HFF-Myc (cell line): ENCODE measurements at regions not wholly inside any gene's neighbourhood (a gene's known extent, or its start where the extent isn't known, plus 50 kb on each side); places are given as distances from the start of the nearest gene placed in this dataset.

ENCODE experiments used
- DNase-seq: peaks from one replicate; pipeline ENCODE4 v3.0.0-alpha.2; 2011; ENCODE audit warnings: low read depth; ENCODE audit errors: extremely low read depth
- H3K4me3 ChIP-seq: replicated peaks from 2 replicates; pipeline ENCODE4 v1.5.1; 2011; ENCODE audit warnings: low read depth, mild to moderate bottlenecking, control low read depth, low read length
- TF ChIP-seq, protein P1 (sequence below): IDR thresholded peaks from 2 replicates; pipeline ENCODE4 v1.5.1; 2012; ENCODE audit warnings: mild to moderate bottlenecking, low read depth, low read length, control low read depth; ENCODE audit errors: missing control alignments

DNA sequence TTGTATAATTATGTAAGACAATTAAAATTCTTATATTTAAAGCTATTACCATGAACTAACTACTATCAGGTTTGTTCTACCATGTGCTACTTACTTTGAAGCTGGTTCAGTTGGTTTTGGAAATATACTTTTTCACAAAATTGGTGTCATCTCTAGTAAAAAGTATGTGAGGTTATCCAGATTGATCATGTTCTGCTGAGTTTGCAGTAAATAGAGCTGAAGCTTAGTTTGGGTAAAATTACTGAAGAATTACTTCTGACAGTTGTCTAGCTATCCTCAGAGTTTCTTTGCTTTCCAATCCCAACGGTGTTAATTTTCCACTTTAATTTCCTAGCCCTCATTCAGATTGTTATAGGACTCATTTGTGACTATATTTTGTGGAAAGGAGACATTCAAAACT lies 184.2 kb downstream of the FAT4 start:
- H3K4me3 ChIP-seq, result no peak overlapping the region
- DNase-seq, result no peak
- TF ChIP-seq, protein P1, sequence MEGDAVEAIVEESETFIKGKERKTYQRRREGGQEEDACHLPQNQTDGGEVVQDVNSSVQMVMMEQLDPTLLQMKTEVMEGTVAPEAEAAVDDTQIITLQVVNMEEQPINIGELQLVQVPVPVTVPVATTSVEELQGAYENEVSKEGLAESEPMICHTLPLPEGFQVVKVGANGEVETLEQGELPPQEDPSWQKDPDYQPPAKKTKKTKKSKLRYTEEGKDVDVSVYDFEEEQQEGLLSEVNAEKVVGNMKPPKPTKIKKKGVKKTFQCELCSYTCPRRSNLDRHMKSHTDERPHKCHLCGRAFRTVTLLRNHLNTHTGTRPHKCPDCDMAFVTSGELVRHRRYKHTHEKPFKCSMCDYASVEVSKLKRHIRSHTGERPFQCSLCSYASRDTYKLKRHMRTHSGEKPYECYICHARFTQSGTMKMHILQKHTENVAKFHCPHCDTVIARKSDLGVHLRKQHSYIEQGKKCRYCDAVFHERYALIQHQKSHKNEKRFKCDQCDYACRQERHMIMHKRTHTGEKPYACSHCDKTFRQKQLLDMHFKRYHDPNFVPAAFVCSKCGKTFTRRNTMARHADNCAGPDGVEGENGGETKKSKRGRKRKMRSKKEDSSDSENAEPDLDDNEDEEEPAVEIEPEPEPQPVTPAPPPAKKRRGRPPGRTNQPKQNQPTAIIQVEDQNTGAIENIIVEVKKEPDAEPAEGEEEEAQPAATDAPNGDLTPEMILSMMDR, result no peak

DNA sequence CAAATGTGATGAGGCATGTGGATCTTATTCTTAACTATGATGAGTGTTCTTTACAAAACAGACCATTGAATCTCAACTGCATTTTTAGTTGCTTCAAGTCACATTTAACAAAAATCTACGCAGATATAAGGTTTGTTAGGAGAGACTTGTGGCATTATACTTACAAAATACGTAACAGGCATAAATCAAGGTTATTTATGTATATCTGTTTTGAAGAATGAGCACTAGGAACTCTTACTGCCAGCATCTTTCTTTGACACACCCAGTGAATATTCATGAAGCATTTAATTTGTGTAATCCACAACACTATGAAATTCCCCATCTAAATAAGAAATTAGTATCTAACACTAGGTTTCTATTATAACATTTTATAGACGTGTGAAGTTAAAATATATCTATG lies 186.3 kb downstream of the FAT4 start:
- DNase-seq, result no peak
- TF ChIP-seq, protein P1, result no peak
- H3K4me3 ChIP-seq, result no peak overlapping the region

DNA sequence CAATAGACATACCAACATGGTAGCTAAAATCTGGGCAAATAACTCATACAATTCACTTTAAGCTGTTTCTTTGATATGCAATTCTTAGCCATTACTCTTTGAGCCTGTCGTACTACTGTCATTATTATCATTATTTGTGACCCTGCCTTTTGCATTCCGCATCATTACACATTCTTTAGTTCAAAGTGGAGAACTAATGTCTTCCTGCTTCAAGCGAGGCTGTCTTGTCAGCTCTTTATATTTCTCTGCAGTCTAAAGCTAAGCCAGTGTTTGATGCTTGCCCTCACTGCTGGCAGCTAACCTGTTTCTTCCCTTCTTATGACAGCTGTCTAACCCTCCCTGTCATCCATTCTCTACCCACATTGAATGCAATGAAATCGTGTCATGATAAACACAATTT lies 186.8 kb downstream of the FAT4 start:
- no peak overlapping the region for H3K4me3 ChIP-seq
- TF ChIP-seq, protein P1, result no peak
- no peak for DNase-seq

DNA sequence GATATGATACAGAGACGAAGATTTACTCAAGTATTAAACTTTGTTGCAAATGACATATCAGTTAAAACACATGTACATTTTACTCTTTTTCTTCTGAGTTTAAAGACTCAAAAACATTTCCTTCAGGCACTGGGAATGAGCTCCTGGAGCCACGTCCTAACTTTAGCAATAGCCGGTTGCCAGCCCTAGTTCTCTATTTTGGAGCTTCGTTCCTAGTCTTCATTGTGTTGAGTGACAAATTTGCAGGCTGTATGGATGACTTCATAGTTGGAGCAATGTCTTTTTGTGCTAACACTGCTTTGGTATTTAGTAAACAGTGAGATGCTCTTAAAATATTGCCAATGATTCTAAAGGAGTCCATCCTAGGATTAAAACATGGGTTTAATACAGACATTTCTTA lies 190.9 kb downstream of the FAT4 start:
- DNase-seq, result no peak
- TF ChIP-seq, protein P1, result no peak
- H3K4me3 ChIP-seq, result no peak overlapping the region

DNA sequence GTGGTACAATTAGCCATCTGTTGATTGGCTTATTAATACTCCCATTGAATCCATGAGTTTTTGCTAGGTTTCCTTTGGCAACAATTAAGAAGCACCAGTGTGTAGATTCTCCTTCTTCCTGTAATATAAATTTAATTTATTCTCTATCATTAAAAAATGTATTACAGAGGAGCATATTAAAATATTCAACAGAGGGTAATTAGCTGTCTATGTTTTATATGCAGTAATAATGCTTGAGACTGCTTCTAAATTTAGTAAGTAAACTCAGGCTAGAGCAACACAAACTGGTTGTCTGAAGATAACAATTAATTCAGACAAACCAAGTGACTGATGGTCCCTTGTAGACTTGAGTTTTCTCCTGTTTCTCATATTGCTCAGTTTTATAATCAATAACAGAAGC lies 192.4 kb downstream of the FAT4 start:
- no peak overlapping the region for H3K4me3 ChIP-seq
- no peak for DNase-seq
- TF ChIP-seq, protein P1, result no peak

DNA sequence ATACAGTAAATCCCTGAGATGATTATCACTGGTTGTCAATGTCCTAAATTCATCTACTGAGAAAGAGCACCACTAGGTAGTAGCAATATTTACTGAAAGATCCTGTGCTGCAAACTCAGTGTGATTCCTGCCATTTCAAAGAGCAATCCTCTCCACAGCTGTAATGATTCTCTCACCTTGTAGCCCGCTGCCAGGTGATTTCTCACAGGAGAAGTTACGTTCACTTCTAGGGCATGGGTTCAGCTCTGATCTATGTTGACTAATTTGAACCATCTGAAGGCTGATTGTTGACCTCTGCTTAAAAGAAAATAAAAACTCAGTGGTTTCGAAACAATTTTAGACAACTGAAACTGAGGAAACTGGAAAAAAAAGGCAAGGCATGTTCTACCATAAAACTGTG lies 197.0 kb downstream of the FAT4 start:
- DNase-seq, result no peak
- H3K4me3 ChIP-seq, result no peak overlapping the region
- TF ChIP-seq, protein P1, result no peak

DNA sequence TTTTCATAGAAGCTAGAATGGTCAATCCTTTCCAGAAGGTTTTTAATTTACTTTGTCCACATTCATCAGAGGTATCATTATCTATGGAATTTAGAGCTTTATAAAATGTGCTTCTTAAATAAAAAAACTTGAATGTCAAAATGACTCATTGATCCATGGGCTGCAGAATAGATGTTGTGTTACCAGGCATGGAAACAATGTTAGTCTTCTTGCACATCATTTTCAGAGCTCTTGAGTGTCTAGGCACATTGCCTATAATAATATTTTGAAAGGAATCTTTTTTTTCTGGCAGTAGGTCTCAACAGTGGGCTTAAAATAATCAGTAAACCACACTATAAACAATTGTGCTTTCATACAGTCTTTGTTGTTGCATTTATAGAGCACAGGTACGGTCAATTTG lies 200.3 kb downstream of the FAT4 start:
- no peak overlapping the region for H3K4me3 ChIP-seq
- DNase-seq, result no peak
- TF ChIP-seq, protein P1, result no peak
